B cell (primary cell): ENCODE measurements at regions not wholly inside any gene's neighbourhood (a gene's known extent, or its start where the extent isn't known, plus 50 kb on each side); places are given as distances from the start of the nearest gene placed in this dataset.

Experiments
- ATAC-seq: fragments of 200-7000 bp; cut with Tn5 transposase; one replicate; pipeline ENCODE4 v1.10.0; 2021; ENCODE audit warnings: low read depth, mild to moderate bottlenecking, moderate number of reproducible peaks, moderate library complexity
- CTCF ChIA-PET: fragments of 350-600 bp; sonication (Branson Sonifier 250); formaldehyde crosslinking; loops from one replicate; lab custom pipeline; 2021; ENCODE audit warnings: antibody characterized with exemption, inconsistent platforms; lab: Charles Lee
- POLR2A ChIA-PET: fragments of 350-600 bp; sonication (Branson Sonifier 250); formaldehyde crosslinking; loops from one replicate; lab custom pipeline; 2021; ENCODE audit warnings: antibody characterized with exemption; lab: Charles Lee
- DNase-seq: peaks from one replicate; pipeline ENCODE4 v3.0.0; 2013
- H2AFZ ChIP-seq: 2 replicates; pipeline ENCODE4 v1.6.1; 2012; ENCODE audit warnings: mild to moderate bottlenecking, low read depth, low read length; ENCODE audit not compliant: insufficient read depth, poor library complexity, severe bottlenecking
- H3K27ac ChIP-seq, 2 donors: 1 replicate in 1 of 2; 2 replicates in 1 of 2; pipeline ENCODE4 v1.5.1; 2012 to 2013; ENCODE audit warnings: low read length in 2 of 2, mild to moderate bottlenecking in 2 of 2, moderate library complexity in 1 of 2
- H3K27me3 ChIP-seq, 4 experiments: fragments of 200-600 bp in 1 of 4; sonication (generic) in 1 of 4; replicated peaks in 1 of 4; 1 replicate in 2 of 4; 2 replicates in 2 of 4; pipeline versions ENCODE4 v1.6.1 to v1.7.0; 2013 to 2016; ENCODE audit warnings: low read length in 3 of 4, mild to moderate bottlenecking in 2 of 4, mixed read lengths in 1 of 4, moderate library complexity in 1 of 4; ENCODE audit not compliant: insufficient read depth in 4 of 4, control insufficient read depth in 3 of 4; ENCODE audit errors: control extremely low read depth in 1 of 4
- H3K36me3 ChIP-seq, 2 experiments: replicated peaks in 1 of 2; 1 replicate in 1 of 2; 2 replicates in 1 of 2; pipeline versions ENCODE4 v1.6.1 to v1.7.1; 2013; ENCODE audit warnings: low read length in 1 of 2; ENCODE audit not compliant: insufficient read depth in 2 of 2, control insufficient read depth in 1 of 2; ENCODE audit errors: control extremely low read depth in 1 of 2, extremely low read depth in 1 of 2
- H3K4me1 ChIP-seq, 2 donors: fragments of 200-600 bp in 1 of 2; sonication (generic) in 1 of 2; 1 replicate in 1 of 2; 2 replicates in 1 of 2; pipeline versions ENCODE4 v1.5.1 to v1.6.1; 2013 to 2017; ENCODE audit warnings: low read length in 2 of 2; ENCODE audit not compliant: control insufficient read depth in 2 of 2, insufficient read depth in 2 of 2
- H3K4me2 ChIP-seq: replicated peaks from 2 replicates; pipeline ENCODE3; 2012; ENCODE audit warnings: mild to moderate bottlenecking, low read depth, low read length; ENCODE audit not compliant: poor library complexity, severe bottlenecking
- H3K4me3 ChIP-seq, 5 experiments: fragments of 200-600 bp in 1 of 5; sonication (generic) in 1 of 5; 1 replicate in 3 of 5; 2 replicates in 2 of 5; pipeline versions ENCODE4 v1.5.1 to v1.7.0; 2011 to 2016; ENCODE audit warnings: low read length in 4 of 5, mild to moderate bottlenecking in 4 of 5, low read depth in 2 of 5, control low read depth in 1 of 5, moderate library complexity in 1 of 5; ENCODE audit not compliant: insufficient read depth in 1 of 5; ENCODE audit errors: control extremely low read depth in 1 of 5, extremely low read depth in 1 of 5
- H3K79me2 ChIP-seq: fragments of 200-600 bp; sonication (generic); one replicate; pipeline ENCODE4 v1.6.0; 2016; ENCODE audit warnings: low read length; ENCODE audit not compliant: control insufficient read depth, insufficient read depth
- H3K9ac ChIP-seq: fragments of 200-600 bp; sonication (generic); 2 replicates; pipeline ENCODE4 v1.6.1; 2017; ENCODE audit warnings: mild to moderate bottlenecking, low read length, moderate library complexity
- H3K9me3 ChIP-seq, 3 donors: one replicate each; pipeline versions ENCODE4 v1.6.1 to v1.7.1; 2013; ENCODE audit warnings: low read length in 2 of 3; ENCODE audit not compliant: control insufficient read depth in 2 of 3, insufficient read depth in 1 of 3; ENCODE audit errors: control extremely low read depth in 1 of 3
- H4K20me1 ChIP-seq: 2 replicates; pipeline ENCODE4 v1.6.0; 2012; ENCODE audit warnings: mild to moderate bottlenecking, low read length; ENCODE audit not compliant: insufficient read depth, control insufficient read depth, poor library complexity, severe bottlenecking
- H3K27ac Mint-ChIP-seq: one replicate; pipeline ENCODE4 v1.8.0; 2021; ENCODE audit warnings: mixed read lengths
- H3K27me3 Mint-ChIP-seq: one replicate; pipeline ENCODE4 v1.8.0; 2021; ENCODE audit warnings: mixed read lengths
- H3K4me1 Mint-ChIP-seq: one replicate; pipeline ENCODE4 v1.8.0; 2021; ENCODE audit warnings: mixed read lengths
- H3K4me3 Mint-ChIP-seq: one replicate; pipeline ENCODE4 v1.8.0; 2021; ENCODE audit warnings: mixed read lengths
- H3K9me3 Mint-ChIP-seq: one replicate; pipeline ENCODE4 v1.8.0; 2022; ENCODE audit warnings: mixed read lengths; ENCODE audit not compliant: insufficient read depth
- EZH2 ChIP-seq: IDR thresholded peaks from 2 replicates; pipeline ENCODE4 v1.6.1; 2012; ENCODE audit warnings: borderline replicate concordance, low read depth, mild to moderate bottlenecking, moderate library complexity, low read length; ENCODE audit not compliant: insufficient read depth, poor library complexity, severe bottlenecking
- WGBS: methylation state at CpG from one replicate; pipeline ENCODE4 v1.1.5; 2013; ENCODE audit warnings: missing lambda C conversion rate; ENCODE audit not compliant: insufficient coverage; 5-methylcytosine and 5-hydroxymethylcytosine counted together
- intact Hi-C: fragments of 100-400 bp; cut with micrococcal nuclease; formaldehyde crosslinking; loops from one replicate; pipeline ENCODE4 v1.10.0; 2022
- TF ChIP-seq, protein P1 (sequence below): fragments of 200-600 bp; IDR thresholded peaks from one replicate; pipeline ENCODE4 v1.8.0; 2022; ENCODE audit warnings: antibody characterized with exemption, mild to moderate bottlenecking

DNA sequence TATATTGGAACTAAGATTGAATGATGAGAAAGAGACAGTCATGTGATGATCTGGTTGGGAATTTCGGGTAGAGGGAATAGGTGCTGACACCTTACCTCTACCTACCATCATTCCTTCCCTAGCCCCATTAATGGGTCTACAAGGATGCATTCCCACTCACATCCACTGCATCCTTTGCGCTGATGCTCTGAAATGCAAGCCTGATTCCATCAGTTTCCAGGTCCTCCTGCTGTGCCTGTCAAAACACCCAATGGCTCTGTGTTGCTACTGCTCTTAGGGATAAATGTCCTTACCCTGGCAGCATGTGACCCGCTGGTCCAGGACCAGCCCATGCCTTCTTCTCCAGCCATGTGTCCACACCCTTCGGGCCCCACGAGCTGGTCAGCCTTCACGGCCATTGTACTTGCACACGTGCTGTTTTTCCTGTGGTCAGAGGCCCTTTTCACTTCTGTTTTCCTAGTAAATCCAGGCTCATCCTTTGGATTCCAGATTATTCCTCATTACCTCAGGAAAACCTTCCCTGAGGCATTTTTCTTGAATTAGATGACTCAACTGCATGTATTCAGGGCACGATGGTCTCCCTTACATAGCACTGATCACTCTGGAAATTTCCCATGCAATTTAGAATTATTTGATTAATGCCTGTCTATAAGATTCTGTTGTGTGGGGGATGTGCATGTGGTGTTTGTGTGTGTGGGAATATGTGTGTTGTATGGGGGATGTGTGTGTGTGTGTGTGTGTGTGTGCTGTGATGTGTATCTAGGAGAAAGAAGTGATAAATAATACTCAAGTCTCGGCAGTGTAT, 185.0 kb downstream of the DIRAS2 start:
- Histone ChIP-seq H2AFZ (no peak overlapping the region), H3K27me3 (no peaks in the 10 kb centered on the region), H3K27ac (no peak overlapping the region), H3K36me3 (no peaks in the 10 kb centered on the region), H3K4me1 (no peaks in the 10 kb centered on the region), H3K79me2 (no peaks in the 10 kb centered on the region), H3K9me3 (peaks cover 0 to 5% (median 0%) of the 10 kb centered on the region in 3 donors), H4K20me1 (no peaks in the 10 kb centered on the region), H3K9ac (no peak overlapping the region), H3K4me2 (no peak overlapping the region), H3K4me3 (no peak overlapping the region)
- WGBS: 95% methylated on average over 6 of the region's 9 CpGs
- Mint-ChIP-seq H3K9me3 (no peaks in the 10 kb centered on the region), H3K4me1 (no peaks in the 10 kb centered on the region), H3K4me3 (no peak overlapping the region), H3K27me3 (peaks cover 14% of the 10 kb centered on the region), H3K27ac (no peak overlapping the region)
- TF ChIP-seq, protein P1, sequence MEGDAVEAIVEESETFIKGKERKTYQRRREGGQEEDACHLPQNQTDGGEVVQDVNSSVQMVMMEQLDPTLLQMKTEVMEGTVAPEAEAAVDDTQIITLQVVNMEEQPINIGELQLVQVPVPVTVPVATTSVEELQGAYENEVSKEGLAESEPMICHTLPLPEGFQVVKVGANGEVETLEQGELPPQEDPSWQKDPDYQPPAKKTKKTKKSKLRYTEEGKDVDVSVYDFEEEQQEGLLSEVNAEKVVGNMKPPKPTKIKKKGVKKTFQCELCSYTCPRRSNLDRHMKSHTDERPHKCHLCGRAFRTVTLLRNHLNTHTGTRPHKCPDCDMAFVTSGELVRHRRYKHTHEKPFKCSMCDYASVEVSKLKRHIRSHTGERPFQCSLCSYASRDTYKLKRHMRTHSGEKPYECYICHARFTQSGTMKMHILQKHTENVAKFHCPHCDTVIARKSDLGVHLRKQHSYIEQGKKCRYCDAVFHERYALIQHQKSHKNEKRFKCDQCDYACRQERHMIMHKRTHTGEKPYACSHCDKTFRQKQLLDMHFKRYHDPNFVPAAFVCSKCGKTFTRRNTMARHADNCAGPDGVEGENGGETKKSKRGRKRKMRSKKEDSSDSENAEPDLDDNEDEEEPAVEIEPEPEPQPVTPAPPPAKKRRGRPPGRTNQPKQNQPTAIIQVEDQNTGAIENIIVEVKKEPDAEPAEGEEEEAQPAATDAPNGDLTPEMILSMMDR: no peak
- TF ChIP-seq EZH2: no peak
- DNase-seq (no peak), ATAC-seq (no peak)
- POLR2A ChIA-PET: no interaction called here
- CTCF ChIA-PET: interaction anchor here (1.1 kb wide), 1 partner anchor 316 kb away, joined by 4 read pairs; no protein-coding TSS in a partner anchor
- intact Hi-C loops: no loop called here

DNA sequence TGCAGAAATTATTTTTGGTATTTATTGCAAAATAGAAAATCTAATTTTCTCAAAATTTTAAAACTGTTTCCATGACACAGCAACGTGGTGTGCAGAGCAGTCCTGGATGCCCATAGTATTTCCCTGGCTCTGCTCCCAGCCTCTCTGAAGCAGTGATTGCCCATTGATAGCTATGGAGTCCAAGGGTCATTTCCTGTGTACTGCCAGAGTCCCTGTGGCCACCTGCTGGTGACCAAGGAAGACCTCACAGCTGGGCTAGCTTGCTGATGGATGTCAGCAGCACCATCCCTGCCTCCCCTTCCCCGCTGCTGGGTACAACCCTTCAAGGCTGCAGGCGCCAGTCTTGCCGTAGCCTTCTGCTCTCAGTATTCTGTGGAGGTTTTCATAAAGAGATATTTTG, 184.1 kb downstream of the DIRAS2 start:
- intact Hi-C loops: no loop called here
- Histone ChIP-seq H3K9me3 (no peaks in the 10 kb centered on the region), H3K79me2 (no peaks in the 10 kb centered on the region), H3K4me1 (no peaks in the 10 kb centered on the region), H2AFZ (no peak overlapping the region), H4K20me1 (no peaks in the 10 kb centered on the region), H3K27ac (no peak overlapping the region), H3K9ac (no peak overlapping the region), H3K36me3 (no peaks in the 10 kb centered on the region), H3K4me3 (no peak overlapping the region), H3K27me3 (peaks cover 0 to 2% (median 0%) of the 10 kb centered on the region in 4 experiments), H3K4me2 (no peak overlapping the region)
- ATAC-seq (no peak), DNase-seq (no peak)
- ChIA-PET CTCF (interaction anchor here (1.1 kb wide), 1 partner anchor 317 kb away, joined by 4 read pairs; no protein-coding TSS in a partner anchor), POLR2A (no interaction called here)
- TF ChIP-seq, protein P1: no peak
- no peak for TF ChIP-seq EZH2
- WGBS: 64% methylated on average over 1 of the region's 4 CpGs
- Mint-ChIP-seq H3K4me3 (no peak overlapping the region), H3K4me1 (no peaks in the 10 kb centered on the region), H3K9me3 (no peaks in the 10 kb centered on the region), H3K27me3 (peaks cover 17% of the 10 kb centered on the region), H3K27ac (no peak overlapping the region)
